AG04449 (cell line): ENCODE measurements at regions not wholly inside any gene's neighbourhood (a gene's known extent, or its start where the extent isn't known, plus 50 kb on each side); places are given as distances from the start of the nearest gene placed in this dataset.

ENCODE experiments used
- CTCF ChIA-PET: fragments of 350-600 bp; formaldehyde crosslinking; extraction: SDS; loops from one replicate; lab custom pipeline; 2021; ENCODE audit warnings: antibody characterized with exemption; lab: Yijun Ruan, JAX
- POLR2A ChIA-PET: fragments of 400-600, 350-600 bp; formaldehyde crosslinking; extraction: SDS; loops from one replicate; lab custom pipeline; 2020; ENCODE audit warnings: antibody characterized with exemption, inconsistent platforms; lab: Yijun Ruan, JAX
- DNase-seq: peaks from one replicate; pipeline ENCODE4 v3.0.0-alpha.2; 2010; ENCODE audit warnings: low read depth, low spot score
- H3K4me3 ChIP-seq: 2 replicates; pipeline ENCODE4 v1.5.1; 2011; ENCODE audit warnings: low read depth, mild to moderate bottlenecking, control low read depth, low read length
- CTCF ChIP-seq: IDR thresholded peaks from one replicate; pipeline ENCODE4 v1.5.1; 2011; ENCODE audit warnings: mild to moderate bottlenecking, moderate library complexity, low read length, control low read depth, inconsistent platforms; ENCODE audit not compliant: insufficient read depth; ENCODE audit errors: missing control alignments

GRCh38 chr5:33257807-33258429, 182.8 kb upstream of the TARS1 start:
- DNase-seq = peak; percentile 55
- no peak for TF ChIP-seq CTCF
- H3K4me3 ChIP-seq = no peak overlapping the region
- ChIA-PET POLR2A (no interaction called here), CTCF (interaction anchor here (0.7 to 1.2 kb wide), 7 partner anchors 10 to 545 kb away, joined by 3 to 4 read pairs (median 3); no protein-coding TSS in a partner anchor)

- no peak overlapping the region for H3K4me3 ChIP-seq
- ChIA-PET POLR2A (no interaction called here), CTCF (interaction anchor here (0.7 to 1.2 kb wide), 6 partner anchors 10 to 546 kb away, joined by 3 to 4 read pairs (median 3); no protein-coding TSS in a partner anchor)
- DNase-seq = no peak
- no peak for TF ChIP-seq CTCF
Observed at GRCh38 chr5:33258553-33258952, 182.2 kb upstream of the TARS1 start.

- TF ChIP-seq CTCF = no peak
- ChIA-PET POLR2A (no interaction called here), CTCF (interaction anchor here (1.0 to 1.4 kb wide), 3 partner anchors 11 to 66 kb away, joined by 3 to 4 read pairs (median 3); no protein-coding TSS in a partner anchor)
- no peak for DNase-seq
- H3K4me3 ChIP-seq = no peak overlapping the region
Observed at GRCh38 chr5:33260098-33260497, 180.7 kb upstream of the TARS1 start.

GRCh38 chr5:33261305-33261704, 179.5 kb upstream of the TARS1 start:
- ChIA-PET CTCF (no interaction called here), POLR2A (no interaction called here)
- TF ChIP-seq CTCF = no peak
- DNase-seq = peak; percentile 36
- no peak overlapping the region for H3K4me3 ChIP-seq

- DNase-seq = no peak
- ChIA-PET POLR2A (no interaction called here), CTCF (no interaction called here)
- no peak overlapping the region for H3K4me3 ChIP-seq
- TF ChIP-seq CTCF = no peak
Observed at GRCh38 chr5:33261747-33262146, 179.0 kb upstream of the TARS1 start.

GRCh38 chr5:33267801-33268200, 173.0 kb upstream of the TARS1 start:
- CTCF ChIA-PET = interaction anchor here (1.1 kb wide), 1 partner anchor 10 kb away, joined by 3 read pairs; no protein-coding TSS in a partner anchor
- TF ChIP-seq CTCF = no peak
- DNase-seq = no peak

More at GRCh38 chr5:33267801-33268200, 173.0 kb upstream of the TARS1 start:
- POLR2A ChIA-PET = no interaction called here
- H3K4me3 ChIP-seq = no peak overlapping the region
